Inflammatory macrophage treated with lipopolysaccharide for 1 hour (primary cell): ENCODE measurements at regions not wholly inside any gene's neighbourhood (a gene's known extent, or its start where the extent isn't known, plus 50 kb on each side); places are given as distances from the start of the nearest gene placed in this dataset.

Experiments used
- DNase-seq, 2 donors: peaks; one replicate each; pipeline ENCODE4 v3.0.0-alpha.2; 2020 to 2022

GRCh38 chrX:38856670-38857265 is 55.5 kb downstream of the MID1IP1 start:
- no peak for DNase-seq

DNA sequence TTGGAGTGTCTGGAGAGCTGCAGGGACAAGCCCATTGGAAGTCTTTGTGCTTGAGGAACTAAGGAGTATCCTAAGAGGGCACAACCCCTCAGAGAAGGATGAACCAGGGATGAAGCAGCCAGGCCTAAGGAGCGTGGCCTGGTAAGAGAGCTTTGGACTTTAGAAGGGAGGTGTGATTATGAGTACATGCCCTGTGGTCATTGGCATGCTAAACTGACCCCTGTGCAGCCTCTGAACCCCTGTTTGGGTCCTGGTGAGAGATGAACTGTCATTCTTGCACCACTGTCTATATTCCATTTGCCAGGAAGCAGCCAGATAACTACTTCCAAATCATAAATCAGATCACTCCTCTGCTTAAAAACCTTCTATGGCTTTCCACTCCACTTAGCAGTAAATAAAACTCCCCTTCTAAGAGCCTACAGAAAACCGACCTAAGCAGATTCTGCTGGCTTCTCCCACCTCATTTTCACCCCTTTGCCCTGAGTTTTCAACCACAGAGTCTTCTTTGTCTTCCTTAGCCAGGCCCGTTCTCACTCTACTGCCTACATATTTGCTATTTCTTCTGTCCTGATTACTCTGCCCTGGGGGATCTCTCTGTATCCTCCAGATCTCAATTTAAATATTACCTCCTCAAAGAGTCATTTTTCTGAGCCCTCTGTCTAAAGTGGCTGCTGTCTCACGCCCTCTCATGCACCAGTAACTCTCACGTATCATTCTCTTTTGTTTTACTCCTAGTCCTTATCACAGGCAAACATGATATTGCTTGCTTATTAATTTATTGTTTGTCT is 56.7 kb downstream of the MID1IP1 start:
- no peak for DNase-seq

DNA sequence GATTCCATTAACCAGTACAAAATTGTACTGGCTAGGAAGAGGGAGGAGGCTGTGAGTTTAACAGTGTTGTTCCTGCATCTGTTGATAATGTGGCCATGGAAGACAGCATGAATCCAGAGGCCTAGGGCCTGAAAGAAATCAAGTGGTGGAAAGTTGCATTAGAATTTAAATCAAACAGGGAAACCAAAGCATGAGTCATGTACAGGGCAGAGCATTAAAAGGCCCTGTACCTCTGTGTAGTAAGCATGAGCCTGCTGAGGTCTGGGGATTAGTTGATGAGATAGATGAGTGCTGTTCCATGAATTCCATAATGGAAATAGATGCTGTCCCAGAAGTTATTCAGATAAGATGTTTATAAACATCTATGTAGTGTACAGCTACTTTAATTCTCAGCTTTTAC is 58.3 kb downstream of the MID1IP1 start:
- DNase-seq = no peak

DNA sequence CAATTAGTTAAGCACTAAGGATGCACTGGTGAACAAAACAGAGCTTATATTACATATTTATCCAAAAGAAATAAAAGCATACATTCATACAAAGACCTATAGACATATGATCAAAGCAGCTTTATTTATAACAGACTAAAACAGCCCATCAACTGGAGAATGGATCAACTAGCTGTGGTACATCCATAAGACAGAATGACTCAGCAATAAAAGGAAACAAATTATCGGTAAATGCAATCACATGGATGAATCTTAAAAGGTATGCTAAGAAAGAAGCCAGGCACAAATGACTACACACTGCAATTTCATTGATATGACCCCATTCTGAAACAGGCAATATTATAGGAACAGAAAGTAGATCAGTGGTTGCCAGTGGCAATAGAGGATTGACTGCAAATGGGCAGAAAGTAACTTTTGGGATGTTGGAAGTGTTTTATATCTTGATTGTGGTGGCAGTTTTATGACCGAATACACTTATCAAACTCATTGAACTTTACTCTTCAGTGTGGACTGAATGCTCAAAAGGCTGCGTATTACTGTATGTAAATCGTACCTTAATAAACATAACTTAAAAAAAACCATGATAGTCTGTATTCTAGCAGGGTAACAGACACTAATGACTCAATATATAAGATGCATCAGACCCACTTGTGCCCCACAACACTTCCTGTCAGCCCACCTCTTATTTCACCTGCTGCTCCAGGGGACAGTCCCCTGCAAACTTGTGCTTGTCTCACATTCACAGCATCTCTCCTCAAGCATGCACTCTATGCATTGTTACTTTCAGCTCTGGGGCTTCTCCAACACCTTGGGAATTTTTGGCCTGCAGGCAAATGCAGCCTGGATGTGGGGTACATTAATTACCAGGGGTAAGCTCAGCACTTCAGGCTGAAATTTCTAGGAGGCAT is 59.1 kb downstream of the MID1IP1 start:
- DNase-seq = no peak

GRCh38 chrX:38861489-38861888 is 60.2 kb downstream of the MID1IP1 start:
- no peak for DNase-seq

DNA sequence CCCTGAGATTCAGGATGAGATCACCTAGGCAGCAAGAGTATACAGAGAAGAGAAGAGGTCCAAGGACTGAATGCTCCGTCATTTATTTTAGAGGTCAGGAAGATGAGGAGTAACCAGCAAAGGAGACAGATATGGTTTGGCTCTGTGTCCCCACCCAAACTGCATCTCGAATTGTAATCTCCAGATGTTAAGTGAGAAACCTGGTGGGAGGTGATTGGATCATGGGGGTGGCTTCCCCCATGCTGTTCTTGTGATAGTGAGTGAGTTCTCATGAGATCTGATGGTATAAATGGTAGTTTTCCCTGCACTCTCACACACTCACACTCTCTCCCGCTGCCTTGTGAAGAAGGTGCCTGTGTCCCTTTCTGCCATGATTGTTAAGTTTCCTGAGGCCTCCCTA is 60.8 kb downstream of the MID1IP1 start:
- DNase-seq = no peak

DNA sequence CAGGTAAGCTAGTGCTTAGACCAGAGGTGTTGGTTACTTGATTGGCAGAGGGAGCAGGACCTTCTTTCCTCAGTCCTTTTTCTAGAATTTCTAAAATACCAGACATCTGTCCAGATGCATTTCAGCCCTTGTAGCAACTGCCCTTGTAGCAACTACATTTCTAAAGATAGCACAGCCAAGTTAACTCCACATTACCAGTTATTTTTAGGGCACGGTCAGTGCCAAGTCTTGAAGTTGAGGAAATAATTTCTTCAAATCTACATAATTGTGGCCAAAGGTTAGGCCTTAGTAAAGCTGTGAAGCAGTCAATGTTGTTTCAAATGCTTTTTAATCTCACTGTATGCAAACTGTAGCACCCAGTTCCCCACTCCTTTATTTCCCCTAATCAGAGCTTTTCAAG is 62.9 kb downstream of the MID1IP1 start:
- DNase-seq = no peak

GRCh38 chrX:38868321-38868720 is 67.1 kb downstream of the MID1IP1 start:
- no peak for DNase-seq

DNA sequence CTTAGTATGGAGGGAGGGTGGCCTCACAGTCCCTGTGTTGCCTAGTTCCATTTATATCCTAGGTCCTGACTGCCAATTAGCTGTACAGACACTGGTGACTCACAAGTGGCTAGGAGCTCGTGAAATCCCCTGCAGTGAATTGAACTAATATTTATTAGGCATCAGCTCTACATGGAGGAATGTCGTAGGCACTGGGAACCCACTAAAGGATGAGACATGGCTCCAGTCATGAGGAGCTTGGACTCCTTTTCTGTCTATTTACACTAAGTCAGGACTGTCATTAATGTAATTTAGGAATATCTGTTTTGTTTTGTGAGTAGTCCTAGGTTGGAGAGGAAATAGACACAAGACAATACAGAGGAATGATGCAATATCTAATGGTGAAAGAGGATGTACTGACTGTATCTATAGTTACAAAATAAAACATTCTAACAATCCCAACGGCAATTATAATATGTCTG is 67.7 kb downstream of the MID1IP1 start:
- DNase-seq = peak; percentile 70 to 84

DNA sequence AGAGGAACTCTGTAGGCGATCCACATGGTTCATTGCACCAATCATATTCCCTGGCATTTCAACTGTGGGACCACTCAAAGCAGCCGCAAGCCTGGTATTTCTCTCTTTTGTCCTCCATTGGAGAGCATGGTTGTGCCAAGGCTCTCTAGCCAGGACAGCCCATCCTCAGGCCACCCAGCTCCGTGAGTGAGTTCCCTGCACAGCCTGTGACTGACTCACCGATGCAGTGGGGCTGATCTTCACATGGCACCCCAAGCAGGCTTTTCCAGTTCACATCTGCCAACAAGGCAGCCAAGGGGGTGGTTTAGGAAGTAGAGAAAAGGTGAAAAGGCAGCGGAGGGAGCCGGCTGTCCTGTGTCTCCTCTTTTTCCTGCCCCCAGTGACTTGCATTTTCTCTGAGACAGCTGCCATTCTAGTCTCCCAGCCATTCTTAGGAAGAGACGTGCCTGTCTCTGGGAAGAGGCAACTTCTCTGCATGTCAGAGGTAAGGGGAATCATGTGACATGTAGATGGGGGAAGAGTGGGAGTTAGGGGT is 69.2 kb downstream of the MID1IP1 start:
- peak; percentile 39 to 69 for DNase-seq

DNA sequence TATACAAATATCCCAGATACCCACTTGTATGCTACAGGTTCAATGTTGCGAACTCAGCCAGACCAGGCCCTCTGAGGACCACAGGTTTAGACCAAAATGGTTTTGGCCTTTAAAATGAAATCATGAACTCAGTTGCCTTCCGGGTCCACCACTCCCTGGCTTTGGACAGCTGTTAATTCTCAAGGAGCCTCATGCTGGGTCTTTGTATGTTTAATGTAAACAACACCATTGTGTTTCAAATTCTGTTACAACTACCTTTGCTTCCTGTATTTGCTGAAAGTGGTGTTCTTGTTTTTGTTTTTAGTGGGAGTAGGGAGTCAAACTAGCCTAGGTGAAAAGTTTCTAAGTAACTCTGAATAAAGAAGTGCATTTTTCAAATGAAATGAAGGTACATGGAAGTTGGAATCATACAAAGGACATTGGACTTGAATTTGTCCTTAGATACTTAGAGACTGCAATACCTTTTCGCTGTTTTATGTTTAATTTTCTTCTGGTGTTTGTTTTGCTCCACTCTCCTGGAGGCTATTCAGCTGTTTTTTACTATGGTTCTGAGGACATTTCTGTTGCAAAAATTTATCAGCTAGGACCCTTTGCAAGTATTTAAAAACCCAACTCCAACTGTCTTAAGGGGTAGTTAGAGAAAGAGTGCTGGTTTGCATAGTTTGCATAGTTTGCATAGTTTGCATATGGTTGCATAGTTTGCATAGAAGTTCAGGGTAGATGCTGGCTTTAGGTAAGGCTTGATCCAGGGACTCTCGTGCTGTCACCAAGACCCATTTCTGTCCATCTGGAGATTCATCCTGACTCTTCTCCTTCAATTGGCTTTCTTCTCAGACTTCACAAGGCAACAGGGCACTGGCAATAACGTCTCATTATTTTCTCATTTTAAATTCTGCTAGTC is 70.1 kb downstream of the MID1IP1 start:
- no peak for DNase-seq

GRCh38 chrX:38877366-38877765 is 76.1 kb downstream of the MID1IP1 start:
- no peak for DNase-seq

DNA sequence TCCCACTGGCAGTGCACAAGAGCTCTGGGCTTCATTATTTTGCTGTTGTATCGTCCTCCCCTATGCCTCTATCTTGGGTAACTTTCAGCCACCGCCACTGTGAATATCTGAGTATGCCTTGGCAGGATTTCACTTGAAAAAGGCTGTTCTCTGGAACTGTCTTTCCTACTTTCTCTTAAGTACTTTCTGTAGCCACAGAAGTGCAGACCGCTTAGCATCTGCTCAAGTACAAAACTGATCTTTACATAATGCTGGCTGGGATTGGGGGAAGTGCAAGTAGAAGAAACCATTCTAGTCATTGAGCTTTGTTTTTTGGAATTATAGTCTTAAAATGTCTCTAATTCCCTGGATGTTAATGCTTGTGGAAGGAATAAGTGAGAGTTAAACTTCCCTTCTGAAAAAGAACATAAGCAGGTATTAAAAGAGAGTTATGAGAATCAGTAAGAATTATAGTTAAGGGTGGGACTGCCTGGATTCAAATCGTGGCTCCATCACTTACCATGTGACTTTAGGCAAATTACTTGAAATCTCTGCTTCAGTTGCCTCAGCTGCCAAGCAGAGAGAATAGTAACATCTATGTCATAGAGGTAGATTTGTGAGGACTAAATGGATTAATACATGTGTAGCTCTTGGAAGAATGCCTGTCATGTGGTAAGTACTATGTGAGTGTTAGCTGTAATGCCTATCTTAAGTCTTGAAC is 77.5 kb downstream of the MID1IP1 start:
- DNase-seq = no peak

GRCh38 chrX:38879631-38880220 is 78.5 kb downstream of the MID1IP1 start:
- DNase-seq = no peak

- no peak for DNase-seq
Measured at GRCh38 chrX:38880296-38880854, 79.1 kb downstream of the MID1IP1 start.

GRCh38 chrX:38881066-38881465 is 79.8 kb downstream of the MID1IP1 start:
- no peak for DNase-seq

DNA sequence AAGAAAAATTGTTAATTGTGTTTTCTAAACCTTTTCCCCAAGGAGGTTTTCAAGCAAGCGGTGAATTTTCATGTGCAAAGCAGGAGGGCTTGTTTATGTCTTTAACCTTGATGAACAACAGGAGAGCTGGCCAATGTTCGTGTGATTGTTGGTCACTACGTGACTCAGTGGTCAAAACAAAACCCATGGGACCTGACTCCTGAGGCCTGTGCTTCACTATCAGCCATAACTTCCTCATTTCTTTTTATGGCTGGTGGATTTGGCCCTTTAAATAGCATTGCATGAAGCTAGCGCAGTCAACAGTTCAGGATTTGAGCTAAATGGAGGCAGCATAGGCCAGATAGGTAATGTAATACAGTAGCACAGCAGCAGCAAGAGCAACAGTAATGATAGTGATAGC is 80.5 kb downstream of the MID1IP1 start:
- DNase-seq = peak in 1 of 2 donors; percentile 57

DNA sequence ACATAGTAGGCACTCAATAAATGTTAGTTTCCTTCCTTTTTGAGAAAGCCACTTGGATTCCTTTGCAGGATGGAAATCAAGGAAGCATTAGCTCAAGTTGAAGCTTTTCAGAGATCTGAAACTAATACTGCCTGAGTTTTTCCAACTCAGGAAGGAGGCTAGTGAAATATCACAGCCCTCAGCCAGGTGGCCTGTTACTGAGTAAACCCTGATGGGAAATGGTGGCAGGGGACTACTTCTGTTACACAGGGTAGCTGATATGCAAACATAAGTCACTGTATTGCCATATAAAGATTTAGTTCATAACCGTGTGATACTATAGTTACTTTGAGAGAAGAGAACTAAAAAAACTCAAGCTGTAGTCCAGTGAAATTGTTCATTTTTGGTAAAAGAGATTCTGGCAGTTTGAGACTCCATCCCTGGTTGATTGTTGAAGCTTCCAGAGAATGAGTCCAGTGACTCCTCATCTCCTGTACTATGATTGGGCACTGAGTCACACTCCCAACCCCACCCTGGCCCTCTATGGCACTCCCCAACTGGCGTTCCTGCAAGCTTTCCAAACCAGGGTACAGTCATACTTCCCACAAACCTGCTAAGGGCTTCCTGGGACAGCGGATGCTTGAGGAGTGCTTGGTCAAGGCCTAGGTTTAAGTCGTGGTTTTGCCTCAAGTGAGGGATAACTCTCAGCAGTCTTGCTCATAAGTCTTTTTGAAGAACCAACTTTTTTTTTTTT is 81.8 kb downstream of the MID1IP1 start:
- no peak for DNase-seq

DNA sequence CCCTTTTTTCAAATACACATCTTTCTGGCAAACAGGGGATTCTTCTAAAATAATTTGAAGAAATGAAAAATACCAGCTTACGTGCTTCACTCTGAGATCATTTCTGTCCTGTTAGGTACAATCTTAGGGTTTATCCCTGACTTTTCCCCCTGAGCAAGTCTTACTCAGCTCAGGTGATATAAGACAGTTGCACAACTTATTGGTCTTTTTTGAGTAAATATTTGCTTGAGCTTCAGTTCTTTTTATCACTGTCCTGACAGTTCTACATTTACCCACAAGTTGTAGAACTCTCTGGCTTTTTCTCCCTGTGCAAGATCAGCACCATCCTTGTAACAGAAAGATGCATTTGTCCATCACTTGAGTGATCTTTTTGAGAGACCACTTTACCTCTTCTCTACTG is 84.9 kb downstream of the MID1IP1 start:
- DNase-seq = no peak

- DNase-seq = no peak
Measured at GRCh38 chrX:38887222-38887621, 86.0 kb downstream of the MID1IP1 start.
